ENCODE measurements at regions not wholly inside any gene's neighbourhood (a gene's known extent, or its start where the extent isn't known, plus 50 kb on each side); places are given as distances from the start of the nearest gene placed in this dataset.

GRCh38 chr11:8339592-8340022 is 75.9 kb upstream of the LMO1 start (continued):
- TF ChIP-seq SNRNP70 (IDR thresholded peaks at IDR 0.05; ENCODE audit: low read depth, low read length): no peak
- no peak for TF ChIP-seq ZNF280D (CRISPR knock-in tag; IDR thresholded peaks at IDR 0.05)
- no peak for TF ChIP-seq REPIN1 (CRISPR knock-in tag; IDR thresholded peaks at IDR 0.05; ENCODE audit: borderline replicate concordance, low read depth)
- no peak for TF ChIP-seq CHD2 (IDR thresholded peaks at IDR 0.05; ENCODE audit: low read depth, low read length)
- no peak for TF ChIP-seq ETV6 (CRISPR knock-in tag; conservative IDR thresholded peaks at IDR 0.05)

- FAIRE-seq: peak; percentile 12
- 0 out of 2 replicates have a peak, but pooled peaks cover 7% of the 10 kb centered on the region for H3K4me1 ChIP-seq (ENCODE audit: insufficient read depth, low read length)
- ATAC-seq: peak; percentile 86
- TF ChIP-seq ZBTB42 (CRISPR knock-in tag; IDR thresholded peaks at IDR 0.05) (no peak), ZNF33A (CRISPR knock-in tag; IDR thresholded peaks at IDR 0.05; ENCODE audit: borderline replicate concordance) (no peak), CTCF (CRISPR knock-in tag; IDR thresholded peaks at IDR 0.05) (peak; percentile 75), NFATC3 (CRISPR knock-in tag; IDR thresholded peaks at IDR 0.05) (0 out of 2 replicates have a peak, but pooled peaks have one; percentile 32), BCLAF1 (IDR thresholded peaks at IDR 0.05) (no peak), XRCC5 (optimal IDR thresholded peaks at IDR 0.05; ENCODE audit: low read length) (peak; percentile 69), SMC3 (IDR thresholded peaks at IDR 0.05; ENCODE audit: low read length) (peak; percentile 15; the same call in 1 of the 2 replicates), RAD21 (CRISPR knock-in tag; IDR thresholded peaks at IDR 0.05) (peak; percentile 49; the same call in 1 of the 2 replicates), ZNF263 (CRISPR knock-in tag; IDR thresholded peaks at IDR 0.05) (peak; percentile 96), DR1 (CRISPR knock-in tag; IDR thresholded peaks at IDR 0.05) (no peak), ZNF530 (CRISPR knock-in tag; IDR thresholded peaks at IDR 0.05; ENCODE audit: low read depth) (no peak), CCAR2 (optimal IDR thresholded peaks at IDR 0.05; ENCODE audit: low read depth, low read length) (no peak)
These were observed 74.5 kb upstream of the LMO1 start for GRCh38 chr11:8338138-8338537.

More at GRCh38 chr11:8338138-8338537, 74.5 kb upstream of the LMO1 start:
- H3K79me2 ChIP-seq (ENCODE audit: insufficient read depth, low read length): no peaks in the 10 kb centered on the region
- H3K36me3 ChIP-seq (replicated peaks in 1 of 2; ENCODE audit: control insufficient read depth in 1 of 2, insufficient read depth in 2 of 2, low read length in 2 of 2): no peaks in the 10 kb centered on the region
- no peak overlapping the region for H3K27ac ChIP-seq (ENCODE audit: extremely low read length, insufficient read depth, low read length)
- H3K4me3 ChIP-seq (replicated peaks in 1 of 3; ENCODE audit: insufficient read depth in 1 of 3, low read depth in 2 of 3, low read length in 3 of 3): no peak overlapping the region
- H3K9me3 ChIP-seq (ENCODE audit: low read length): no peaks in the 10 kb centered on the region
- ChIA-PET CTCF (ENCODE audit: low intra/inter-chr PET ratio, low total read pairs) (interaction anchor here (2.8 kb wide), 1 partner anchor 229 kb away, joined by 15 read pairs; no protein-coding TSS in a partner anchor), POLR2A (no interaction called here)
- peak; percentile 18 for DNase-seq (ENCODE audit: low spot score)
- 30% methylated on average over 7 of the region's 8 CpGs for WGBS (ENCODE audit: low lambda C conversion rate)
- no peaks in the 10 kb centered on the region for H4K20me1 ChIP-seq (ENCODE audit: insufficient read depth, low read length)
- no peak overlapping the region for H3K9ac ChIP-seq (ENCODE audit: insufficient read depth, low read depth, low read length)
- intact Hi-C loops (cut with micrococcal nuclease; ENCODE audit: unreplicated experiment) (loop anchor here (1.0 kb wide), 1 partner anchor 228 kb away; no protein-coding TSS in a partner anchor), in situ Hi-C loops (cut with HindIII; ENCODE audit: extremely low pct_ligation_motif_present, low pct_unique_long_range_greater_than_20kb) (loop anchor here (5.0 kb wide), 1 partner anchor 229 kb away; no protein-coding TSS in a partner anchor)
- H3K27me3 ChIP-seq (ENCODE audit: control insufficient read depth in 1 of 2, insufficient read depth in 2 of 2, low read length in 2 of 2): peaks cover 1 to 4% of the 10 kb centered on the region in 2 experiments; a peak in 3 of 5 replicates
- BruUV-seq (replicated peaks): no TSS peak
- no peak overlapping the region for H2AFZ ChIP-seq (ENCODE audit: low read length)
- no peak overlapping the region for H3K4me2 ChIP-seq (ENCODE audit: low read depth, low read length)

Data from HepG2 (cell line).